PFSK-1 (cell line): ENCODE measurements at regions not wholly inside any gene's neighbourhood (a gene's known extent, or its start where the extent isn't known, plus 50 kb on each side); places are given as distances from the start of the nearest gene placed in this dataset.

ENCODE experiments used
- FOXP2 ChIP-seq: optimal IDR thresholded peaks from 2 replicates; pipeline ENCODE3; 2011; ENCODE audit warnings: borderline replicate concordance, control low read depth, inconsistent platforms; ENCODE audit not compliant: insufficient read depth; ENCODE audit errors: extremely low read length, extremely low read depth
- POLR2AphosphoS5 ChIP-seq: IDR thresholded peaks from 2 replicates; pipeline ENCODE4 v1.6.1; 2012; ENCODE audit warnings: low read depth, mild to moderate bottlenecking, control low read depth, low read length, moderate library complexity
- REST ChIP-seq, 2 experiments: IDR thresholded peaks; 2 replicates each; pipeline versions ENCODE4 v1.6.1 to v1.8.0; 2011 to 2012; ENCODE audit warnings: low read depth in 2 of 2, low read length in 2 of 2, control low read depth in 1 of 2, inconsistent platforms in 1 of 2, mild to moderate bottlenecking in 1 of 2, moderate library complexity in 1 of 2; ENCODE audit not compliant: insufficient read depth in 1 of 2
- SIN3A ChIP-seq: IDR thresholded peaks from 2 replicates; pipeline ENCODE4 v1.6.1; 2012; ENCODE audit warnings: mild to moderate bottlenecking, low read length, moderate library complexity, borderline replicate concordance; ENCODE audit not compliant: insufficient read depth
- TAF1 ChIP-seq: IDR thresholded peaks from 2 replicates; pipeline ENCODE4 v1.6.1; 2012; ENCODE audit warnings: low read length, control low read depth, borderline replicate concordance; ENCODE audit not compliant: insufficient read depth

GRCh38 chr9:78856144-78856543 lies 559.2 kb downstream of the PSAT1 start:
- TF ChIP-seq SIN3A (no peak), POLR2AphosphoS5 (no peak), TAF1 (no peak), REST (IDR thresholded peaks at IDR 0.05; ENCODE audit: insufficient read depth in 1 of 2, low read depth in 2 of 2, low read length in 2 of 2) (no peak), FOXP2 (no peak)

GRCh38 chr9:78856781-78857180 lies 559.9 kb downstream of the PSAT1 start:
- TF ChIP-seq TAF1, result no peak

GRCh38 chr9:78857373-78858225 lies 560.7 kb downstream of the PSAT1 start:
- TF ChIP-seq FOXP2 (no peak), POLR2AphosphoS5 (no peak), REST (IDR thresholded peaks at IDR 0.05; ENCODE audit: insufficient read depth in 1 of 2, low read depth in 2 of 2, low read length in 2 of 2) (no peak), TAF1 (no peak), SIN3A (no peak)

- TF ChIP-seq TAF1, result no peak
- TF ChIP-seq POLR2AphosphoS5, result no peak
- TF ChIP-seq REST (IDR thresholded peaks at IDR 0.05; ENCODE audit: insufficient read depth in 1 of 2, low read depth in 2 of 2, low read length in 2 of 2), result no peak
- TF ChIP-seq FOXP2, result no peak
- TF ChIP-seq SIN3A, result no peak
These were observed 561.3 kb downstream of the PSAT1 start for GRCh38 chr9:78858266-78858665.

- no peak for TF ChIP-seq TAF1
- no peak for TF ChIP-seq SIN3A
- TF ChIP-seq REST (IDR thresholded peaks at IDR 0.05; ENCODE audit: insufficient read depth in 1 of 2, low read depth in 2 of 2, low read length in 2 of 2), result no peak
These were observed 564.0 kb downstream of the PSAT1 start for GRCh38 chr9:78860801-78861475.
